ENCODE measurements at regions not wholly inside any gene's neighbourhood (a gene's known extent, or its start where the extent isn't known, plus 50 kb on each side); places are given as distances from the start of the nearest gene placed in this dataset.

DNA sequence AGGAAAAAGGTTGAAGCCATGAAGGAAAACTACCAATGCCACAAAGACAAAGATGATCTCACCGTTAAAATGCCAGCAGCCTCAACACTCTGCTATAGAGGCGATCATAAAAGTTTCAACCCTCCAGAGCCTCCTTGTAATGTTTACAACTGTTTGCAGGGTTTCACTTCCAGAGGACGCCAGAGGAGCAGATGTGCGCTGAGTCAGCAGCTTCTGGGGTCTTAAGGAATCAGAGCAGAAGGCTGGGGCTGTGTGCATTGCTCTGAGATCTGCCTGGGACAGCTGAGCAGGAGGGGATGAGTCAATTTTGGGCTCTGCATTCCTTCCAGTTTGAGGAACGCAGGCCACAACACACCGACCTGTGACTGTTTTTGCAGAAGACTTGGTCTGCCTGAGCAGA is 98.3 kb downstream of the TMEM130 start:
- H3K27ac ChIP-seq (ENCODE audit: low read length in 2 of 2), result no peak overlapping the region
- no peak for TF ChIP-seq EZH2 (IDR thresholded peaks at IDR 0.05; ENCODE audit: borderline replicate concordance, insufficient read depth, low read depth, low read length, poor library complexity, severe bottlenecking)
- TF ChIP-seq, protein P1, sequence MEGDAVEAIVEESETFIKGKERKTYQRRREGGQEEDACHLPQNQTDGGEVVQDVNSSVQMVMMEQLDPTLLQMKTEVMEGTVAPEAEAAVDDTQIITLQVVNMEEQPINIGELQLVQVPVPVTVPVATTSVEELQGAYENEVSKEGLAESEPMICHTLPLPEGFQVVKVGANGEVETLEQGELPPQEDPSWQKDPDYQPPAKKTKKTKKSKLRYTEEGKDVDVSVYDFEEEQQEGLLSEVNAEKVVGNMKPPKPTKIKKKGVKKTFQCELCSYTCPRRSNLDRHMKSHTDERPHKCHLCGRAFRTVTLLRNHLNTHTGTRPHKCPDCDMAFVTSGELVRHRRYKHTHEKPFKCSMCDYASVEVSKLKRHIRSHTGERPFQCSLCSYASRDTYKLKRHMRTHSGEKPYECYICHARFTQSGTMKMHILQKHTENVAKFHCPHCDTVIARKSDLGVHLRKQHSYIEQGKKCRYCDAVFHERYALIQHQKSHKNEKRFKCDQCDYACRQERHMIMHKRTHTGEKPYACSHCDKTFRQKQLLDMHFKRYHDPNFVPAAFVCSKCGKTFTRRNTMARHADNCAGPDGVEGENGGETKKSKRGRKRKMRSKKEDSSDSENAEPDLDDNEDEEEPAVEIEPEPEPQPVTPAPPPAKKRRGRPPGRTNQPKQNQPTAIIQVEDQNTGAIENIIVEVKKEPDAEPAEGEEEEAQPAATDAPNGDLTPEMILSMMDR (IDR thresholded peaks at IDR 0.05), result no peak
- H3K36me3 ChIP-seq (replicated peaks in 1 of 2; ENCODE audit: control extremely low read depth in 1 of 2, control insufficient read depth in 1 of 2, extremely low read depth in 1 of 2, insufficient read depth in 2 of 2, low read length in 1 of 2), result no peaks in the 10 kb centered on the region
- H3K4me1 ChIP-seq (ENCODE audit: control insufficient read depth in 2 of 2, insufficient read depth in 2 of 2, low read length in 2 of 2), result no peaks in the 10 kb centered on the region
- no peak overlapping the region for H3K4me3 ChIP-seq (ENCODE audit: control extremely low read depth in 1 of 5, extremely low read depth in 1 of 5, insufficient read depth in 1 of 5, low read depth in 2 of 5, low read length in 4 of 5)
- peaks cover 0 to 9% (median 0%) of the 10 kb centered on the region in 4 experiments for H3K27me3 ChIP-seq (replicated peaks in 1 of 4; ENCODE audit: control extremely low read depth in 1 of 4, control insufficient read depth in 3 of 4, insufficient read depth in 4 of 4, low read length in 3 of 4)
- no peaks in the 10 kb centered on the region for H3K79me2 ChIP-seq (ENCODE audit: control insufficient read depth, insufficient read depth, low read length)
- no peak overlapping the region for H2AFZ ChIP-seq (ENCODE audit: insufficient read depth, low read depth, low read length, poor library complexity, severe bottlenecking)
- ATAC-seq (ENCODE audit: low read depth) (no peak), DNase-seq (no peak)
- Mint-ChIP-seq H3K27me3 (peaks cover 35% of the 10 kb centered on the region), H3K9me3 (ENCODE audit: insufficient read depth) (no peaks in the 10 kb centered on the region), H3K4me3 (no peak overlapping the region), H3K27ac (no peak overlapping the region), H3K4me1 (peaks cover 11% of the 10 kb centered on the region)
- no peaks in the 10 kb centered on the region for H4K20me1 ChIP-seq (ENCODE audit: control insufficient read depth, insufficient read depth, low read length, poor library complexity, severe bottlenecking)
- POLR2A ChIA-PET, result no interaction called here
- intact Hi-C loops (cut with micrococcal nuclease), result no loop called here
- no peaks in the 10 kb centered on the region for H3K9me3 ChIP-seq (ENCODE audit: control extremely low read depth in 1 of 3, control insufficient read depth in 2 of 3, insufficient read depth in 1 of 3, low read length in 2 of 3)
- H3K4me2 ChIP-seq (replicated peaks; ENCODE audit: low read depth, low read length, poor library complexity, severe bottlenecking), result no peak overlapping the region
- 39% methylated on average over 4 of the region's 6 CpGs for WGBS (ENCODE audit: insufficient coverage)
- CTCF ChIA-PET, result interaction anchor here (0.6 kb wide), 1 partner anchor 11 kb away, joined by 3 read pairs; no protein-coding TSS in a partner anchor
- H3K9ac ChIP-seq (ENCODE audit: low read length), result no peak overlapping the region

DNA sequence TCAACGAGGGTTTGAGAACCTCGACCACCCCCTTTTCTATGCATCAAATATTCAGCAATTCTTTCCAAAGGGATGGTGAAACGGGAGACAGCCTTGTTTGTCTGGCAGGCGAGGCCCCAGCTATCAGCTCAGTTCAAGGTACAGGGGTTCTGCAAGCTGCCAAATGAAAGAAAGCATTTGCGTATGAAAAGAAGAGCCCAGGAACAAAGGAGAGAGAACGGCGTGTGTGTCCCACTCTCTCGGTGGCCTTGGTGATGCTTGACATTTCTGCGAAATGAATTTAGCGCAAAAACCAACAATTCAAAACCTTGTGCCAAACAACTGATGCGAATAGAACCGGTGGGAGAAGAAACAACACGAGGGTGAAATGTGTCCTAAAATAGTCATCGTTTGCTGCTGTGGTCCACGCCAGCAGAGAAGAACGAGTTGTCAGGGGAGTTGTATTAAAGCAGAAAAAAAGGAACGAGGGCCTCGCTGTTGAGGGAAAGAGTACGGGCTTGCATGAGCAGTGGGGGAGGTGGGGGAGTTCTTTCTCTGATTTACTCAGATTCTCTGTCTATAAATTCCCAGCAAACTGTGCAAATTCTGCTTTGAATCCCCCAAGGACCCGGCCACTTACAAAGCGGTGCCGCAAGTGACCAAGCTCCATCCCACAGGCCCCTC is 97.7 kb downstream of the TMEM130 start:
- 42% methylated on average over 17 of the region's 22 CpGs for WGBS (ENCODE audit: insufficient coverage)
- no peak overlapping the region for H2AFZ ChIP-seq (ENCODE audit: insufficient read depth, low read depth, low read length, poor library complexity, severe bottlenecking)
- POLR2A ChIA-PET, result no interaction called here

More for the DNA sequence above, 97.7 kb downstream of the TMEM130 start:
- peaks cover 38% of the 10 kb centered on the region for H3K27me3 Mint-ChIP-seq
- no peak for DNase-seq
- Histone ChIP-seq H3K4me3 (ENCODE audit: control extremely low read depth in 1 of 5, extremely low read depth in 1 of 5, insufficient read depth in 1 of 5, low read depth in 2 of 5, low read length in 4 of 5) (no peak overlapping the region), H3K36me3 (replicated peaks in 1 of 2; ENCODE audit: control extremely low read depth in 1 of 2, control insufficient read depth in 1 of 2, extremely low read depth in 1 of 2, insufficient read depth in 2 of 2, low read length in 1 of 2) (no peaks in the 10 kb centered on the region), H3K27ac (ENCODE audit: low read length in 2 of 2) (no peak overlapping the region), H3K9ac (ENCODE audit: low read length) (no peak overlapping the region), H3K27me3 (replicated peaks in 1 of 4; ENCODE audit: control extremely low read depth in 1 of 4, control insufficient read depth in 3 of 4, insufficient read depth in 4 of 4, low read length in 3 of 4) (peaks cover 0 to 9% (median 0%) of the 10 kb centered on the region in 4 experiments), H3K9me3 (ENCODE audit: control extremely low read depth in 1 of 3, control insufficient read depth in 2 of 3, insufficient read depth in 1 of 3, low read length in 2 of 3) (no peaks in the 10 kb centered on the region), H3K4me1 (ENCODE audit: control insufficient read depth in 2 of 2, insufficient read depth in 2 of 2, low read length in 2 of 2) (no peaks in the 10 kb centered on the region), H3K4me2 (replicated peaks; ENCODE audit: low read depth, low read length, poor library complexity, severe bottlenecking) (no peak overlapping the region), H3K79me2 (ENCODE audit: control insufficient read depth, insufficient read depth, low read length) (no peaks in the 10 kb centered on the region), H4K20me1 (ENCODE audit: control insufficient read depth, insufficient read depth, low read length, poor library complexity, severe bottlenecking) (no peaks in the 10 kb centered on the region)
- CTCF ChIA-PET, result interaction anchor here (0.6 kb wide), 1 partner anchor 10 kb away, joined by 3 read pairs; no protein-coding TSS in a partner anchor
- no peak for ATAC-seq (ENCODE audit: low read depth)
- TF ChIP-seq EZH2 (IDR thresholded peaks at IDR 0.05; ENCODE audit: borderline replicate concordance, insufficient read depth, low read depth, low read length, poor library complexity, severe bottlenecking), result no peak
- TF ChIP-seq, protein P1 (IDR thresholded peaks at IDR 0.05), result no peak
- peaks cover 11% of the 10 kb centered on the region for H3K4me1 Mint-ChIP-seq
- H3K4me3 Mint-ChIP-seq, result peak overlapping the region; percentile 30
- H3K9me3 Mint-ChIP-seq (ENCODE audit: insufficient read depth), result no peaks in the 10 kb centered on the region
- no peak overlapping the region for H3K27ac Mint-ChIP-seq
- intact Hi-C loops (cut with micrococcal nuclease), result no loop called here
